Naive thymus-derived CD8-positive, alpha-beta T cell (primary cell): ENCODE measurements at regions not wholly inside any gene's neighbourhood (a gene's known extent, or its start where the extent isn't known, plus 50 kb on each side); places are given as distances from the start of the nearest gene placed in this dataset.

Source experiments
- ATAC-seq, 2 donors: fragments of 150-1000 bp; cut with Tn5 transposase in 1 of 2; sonication (Bioruptor Pico), chemical (Tn5 transposase) in 1 of 2; 1 replicate in 1 of 2; 2 replicates in 1 of 2; pipeline ENCODE4 v1.10.0; 2021; ENCODE audit warnings: mild to moderate bottlenecking in 2 of 2, moderate library complexity in 2 of 2
- POLR2A ChIA-PET: fragments of 350-600 bp; sonication (Branson Sonifier 250); formaldehyde crosslinking; loops from one replicate; lab custom pipeline; 2021; ENCODE audit warnings: antibody characterized with exemption; lab: Charles Lee
- DNase-seq, 10 donors: peaks; one replicate each; pipeline versions ENCODE4 v3.0.0 to v3.0.0-alpha.2; 2020 to 2022
- H3K27ac Mint-ChIP-seq, 10 donors: one replicate each; pipeline ENCODE4 v1.8.0; 2020 to 2022; ENCODE audit warnings: mild to moderate bottlenecking in 10 of 10, mixed read lengths in 10 of 10, moderate library complexity in 4 of 10, inconsistent platforms in 1 of 10
- H3K27me3 Mint-ChIP-seq, 5 donors: one replicate each; pipeline ENCODE4 v1.8.0; 2021 to 2022; ENCODE audit warnings: mixed read lengths in 5 of 5
- H3K36me3 Mint-ChIP-seq, 3 donors: one replicate each; pipeline ENCODE4 v1.8.0; 2020 to 2022; ENCODE audit warnings: mixed read lengths in 3 of 3, mild to moderate bottlenecking in 2 of 3, inconsistent platforms in 1 of 3
- H3K4me1 Mint-ChIP-seq, 4 donors: one replicate each; pipeline ENCODE4 v1.8.0; 2021 to 2022; ENCODE audit warnings: mixed read lengths in 4 of 4
- H3K4me3 Mint-ChIP-seq, 10 donors: one replicate each; pipeline ENCODE4 v1.8.0; 2020 to 2022; ENCODE audit warnings: mild to moderate bottlenecking in 10 of 10, mixed read lengths in 10 of 10, moderate library complexity in 6 of 10, inconsistent platforms in 1 of 10
- H3K9me3 Mint-ChIP-seq, 9 donors: one replicate each; pipeline ENCODE4 v1.8.0; 2020 to 2022; ENCODE audit warnings: mixed read lengths in 9 of 9, mild to moderate bottlenecking in 3 of 9, inconsistent platforms in 1 of 9, moderate library complexity in 1 of 9

DNA sequence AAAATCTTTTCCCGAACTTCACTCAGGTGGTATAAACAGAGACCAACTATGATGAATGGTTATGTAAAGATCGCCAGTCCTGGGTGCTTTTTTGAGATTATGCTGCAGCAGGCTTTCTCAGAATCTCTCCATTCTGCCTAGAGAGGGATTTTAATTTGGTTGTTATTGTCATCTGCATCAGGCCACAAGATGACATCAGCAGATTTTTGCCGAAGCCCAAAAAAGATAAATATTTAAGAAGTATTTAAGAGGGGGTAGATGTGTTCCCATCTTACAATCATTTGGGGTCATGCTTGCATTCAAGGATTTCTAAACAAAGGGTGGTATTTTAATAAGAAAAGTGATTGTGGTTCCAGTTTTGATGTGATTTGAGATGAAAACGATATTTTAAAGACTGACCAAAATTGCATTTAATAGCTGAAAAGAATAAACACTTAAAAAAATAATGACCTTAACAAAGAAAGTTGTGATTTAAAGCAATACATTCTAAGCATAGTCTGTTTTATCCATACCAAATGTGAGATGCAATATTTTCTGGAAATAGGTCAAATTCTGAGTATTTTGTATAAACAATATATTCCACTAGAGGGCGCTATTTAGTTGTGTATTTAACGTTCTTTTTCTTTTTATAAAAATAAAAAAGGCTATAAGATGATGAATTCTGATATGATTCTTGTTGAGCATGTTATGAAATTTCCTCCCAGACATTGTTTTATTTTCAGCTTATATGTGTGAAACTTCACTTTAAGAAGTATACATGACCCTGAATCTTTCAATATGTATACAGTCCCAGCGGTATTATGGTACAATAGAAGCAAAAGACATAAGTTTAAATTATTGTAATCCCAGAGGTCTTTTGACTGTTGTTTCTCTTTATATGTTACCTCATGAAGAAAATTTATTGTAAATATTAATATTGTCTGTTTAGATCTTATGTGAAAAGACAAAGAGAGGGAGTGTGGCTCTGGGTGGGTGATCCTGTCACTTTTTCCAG is 51.0 kb upstream of the ZFP64 start:
- no peak overlapping the region for H3K4me3 Mint-ChIP-seq

More for the DNA sequence above, 51.0 kb upstream of the ZFP64 start:
- no peaks in the 10 kb centered on the region for H3K36me3 Mint-ChIP-seq
- H3K27me3 Mint-ChIP-seq = peaks cover 0 to 8% (median 0%) of the 10 kb centered on the region in 5 donors
- peak in 3 of 10 donors; percentile 52 to 55 (median 52) for DNase-seq
- H3K9me3 Mint-ChIP-seq = no peaks in the 10 kb centered on the region
- peak overlapping the region in 1 of 10 donors; percentile 56 for H3K27ac Mint-ChIP-seq
- H3K4me1 Mint-ChIP-seq = peaks cover 0 to 4% (median under 1%) of the 10 kb centered on the region in 4 donors
- ATAC-seq = no peak
- POLR2A ChIA-PET = no interaction called here
